SK-N-SH (cell line): ENCODE measurements at regions not wholly inside any gene's neighbourhood (a gene's known extent, or its start where the extent isn't known, plus 50 kb on each side); places are given as distances from the start of the nearest gene placed in this dataset.

Experiments used
- CTCF ChIA-PET: fragments of 300-600, 350-600 bp; formaldehyde crosslinking; extraction: SDS; loops from one replicate; lab custom pipeline; 2021; lab: Yijun Ruan, JAX
- POLR2A ChIA-PET: fragments of 350-600 bp; sonication (Branson Sonifier 250); formaldehyde crosslinking; extraction: SDS; loops from one replicate; lab custom pipeline; 2020; ENCODE audit warnings: antibody characterized with exemption, inconsistent platforms; lab: Yijun Ruan, JAX
- DNase-seq: peaks from one replicate; pipeline ENCODE4 v3.0.0; 2012
- H2AFZ ChIP-seq: fragments of 200-600 bp; sonication (generic); 2 replicates; pipeline ENCODE4 v1.8.1; 2016; ENCODE audit warnings: antibody characterized with exemption, mild to moderate bottlenecking, low read depth
- H3F3A ChIP-seq: fragments of 200-600 bp; sonication (generic); replicated peaks from 2 replicates; pipeline ENCODE3; 2016; ENCODE audit warnings: antibody characterized with exemption, mild to moderate bottlenecking; ENCODE audit not compliant: insufficient read depth
- H3K27ac ChIP-seq, 2 experiments: fragments of 200-500 bp in 1 of 2; fragments of 200-600 bp in 1 of 2; sonication (Bioruptor generic) in 1 of 2; sonication (generic), shearing (Covaris generic) in 1 of 2; 2 replicates each; pipeline versions ENCODE4 v1.5.1 to v1.6.1; 2014 to 2016; ENCODE audit warnings: low read depth in 2 of 2, inconsistent platforms in 1 of 2, low read length in 1 of 2, mild to moderate bottlenecking in 1 of 2, mixed read lengths in 1 of 2
- H3K27me3 ChIP-seq: fragments of 200-600 bp; sonication (generic), shearing (Covaris generic); 2 replicates; pipeline ENCODE4 v1.6.1; 2016; ENCODE audit warnings: mixed run types; ENCODE audit not compliant: insufficient read depth
- H3K36me3 ChIP-seq, 2 experiments: fragments of 200-500 bp in 1 of 2; fragments of 200-600 bp in 1 of 2; sonication (Bioruptor generic) in 1 of 2; sonication (generic) in 1 of 2; replicated peaks in 1 of 2; 2 replicates each; pipeline versions ENCODE3 to v1.5.1; 2014 to 2016; ENCODE audit warnings: low read length in 1 of 2, mild to moderate bottlenecking in 1 of 2; ENCODE audit not compliant: insufficient read depth in 2 of 2, control insufficient read depth in 1 of 2
- H3K4me1 ChIP-seq, 2 experiments: fragments of 200-500 bp in 1 of 2; fragments of 200-600 bp in 1 of 2; sonication (Bioruptor generic) in 1 of 2; sonication (generic), shearing (Covaris generic) in 1 of 2; 2 replicates each; pipeline versions ENCODE4 v1.5.1 to v1.6.1; 2014 to 2016; ENCODE audit warnings: low read depth in 1 of 2, low read length in 1 of 2, mixed run types in 1 of 2; ENCODE audit not compliant: insufficient read depth in 2 of 2, control insufficient read depth in 1 of 2
- H3K4me2 ChIP-seq: fragments of 200-600 bp; sonication (generic), shearing (Covaris generic); 2 replicates; pipeline ENCODE4 v1.6.1; 2017; ENCODE audit warnings: mixed run types
- H3K4me3 ChIP-seq, 2 experiments: fragments of 200-500 bp in 1 of 2; fragments of 200-600 bp in 1 of 2; sonication (Bioruptor generic) in 1 of 2; sonication (generic), shearing (Covaris generic) in 1 of 2; 2 replicates each; pipeline versions ENCODE4 v1.5.1 to v1.8.1; 2014 to 2016; ENCODE audit warnings: low read depth in 2 of 2, inconsistent platforms in 1 of 2, low read length in 1 of 2, mild to moderate bottlenecking in 1 of 2, mixed read lengths in 1 of 2, moderate library complexity in 1 of 2
- H3K79me2 ChIP-seq: fragments of 200-600 bp; sonication (generic); 2 replicates; pipeline ENCODE4 v1.8.1; 2017; ENCODE audit warnings: mild to moderate bottlenecking; ENCODE audit not compliant: insufficient read depth
- H3K9ac ChIP-seq: fragments of 200-600 bp; sonication (generic); 2 replicates; pipeline ENCODE4 v1.6.1; 2017; ENCODE audit warnings: mixed run types
- H3K9me2 ChIP-seq: fragments of 200-600 bp; sonication (generic); 2 replicates; pipeline ENCODE4 v1.6.1; 2017; ENCODE audit warnings: mixed run types
- H3K9me3 ChIP-seq: fragments of 200-600 bp; sonication (generic); 2 replicates; pipeline ENCODE4 v1.6.1; 2017; ENCODE audit warnings: mixed run types, mild to moderate bottlenecking, moderate library complexity
- H4K20me1 ChIP-seq: fragments of 200-600 bp; sonication (generic); 2 replicates; pipeline ENCODE4 v1.6.1; 2017; ENCODE audit warnings: mild to moderate bottlenecking, mixed run types; ENCODE audit not compliant: insufficient read depth
- ELF1 ChIP-seq: IDR thresholded peaks from 2 replicates; pipeline ENCODE4 v1.4.0; 2012
- EZH2phosphoT487 ChIP-seq: fragments of 200-600 bp; sonication (generic); IDR thresholded peaks from 2 replicates; pipeline ENCODE4 v1.6.1; 2017; ENCODE audit warnings: low read depth, mixed run types, mild to moderate bottlenecking, antibody characterized with exemption, moderate library complexity, borderline replicate concordance
- FOXJ3 ChIP-seq: sonication (generic); formaldehyde crosslinking; IDR thresholded peaks from 2 replicates; pipeline ENCODE4 v1.5.1; 2020; ENCODE audit warnings: mild to moderate bottlenecking, missing genetic modification reagents
- MAX ChIP-seq: IDR thresholded peaks from 2 replicates; pipeline ENCODE4 v1.4.0; 2012; ENCODE audit warnings: low read depth
- MEF2A ChIP-seq: IDR thresholded peaks from 2 replicates; pipeline ENCODE4 v1.4.0; 2012; ENCODE audit warnings: low read depth, borderline replicate concordance
- NRF1 ChIP-seq: IDR thresholded peaks from 2 replicates; pipeline ENCODE4 v1.6.1; 2012; ENCODE audit warnings: low read depth, mild to moderate bottlenecking, low read length
- POLR2AphosphoS5 ChIP-seq: IDR thresholded peaks from 2 replicates; pipeline ENCODE4 v1.6.1; 2012; ENCODE audit warnings: low read depth, low read length
- RCOR1 ChIP-seq: fragments of 150-350 bp; IDR thresholded peaks from 2 replicates; pipeline ENCODE4 v1.6.1; 2017; ENCODE audit warnings: antibody characterized with exemption, low read length
- SIN3A ChIP-seq: IDR thresholded peaks from 2 replicates; pipeline ENCODE4 v1.6.1; 2012; ENCODE audit warnings: low read depth, mild to moderate bottlenecking, low read length, moderate library complexity, borderline replicate concordance
- SMC3 ChIP-seq: IDR thresholded peaks from 2 replicates; pipeline ENCODE4 v1.6.1; 2012; ENCODE audit warnings: low read depth, low read length, improper control_type of control experiment
- USF1 ChIP-seq: IDR thresholded peaks from 2 replicates; pipeline ENCODE4 v1.4.0; 2012; ENCODE audit warnings: low read depth, borderline replicate concordance
- ZBTB33 ChIP-seq: IDR thresholded peaks from 2 replicates; pipeline ENCODE4 v1.4.0; 2012; ENCODE audit warnings: low read depth, borderline replicate concordance
- WGBS: methylation state at CpG from one replicate; pipeline ENCODE4 v1.1.6; 2017; ENCODE audit warnings: low lambda C conversion rate; 5-methylcytosine and 5-hydroxymethylcytosine counted together

GRCh38 chr22:22748756-22749155, 104.3 kb downstream of the GGTLC2 start:
- H3K9me2 ChIP-seq, result no peaks in the 10 kb centered on the region
- no peak overlapping the region for H3K4me2 ChIP-seq
- H3K9me3 ChIP-seq, result no peaks in the 10 kb centered on the region
- H3K36me3 ChIP-seq, result no peaks in the 10 kb centered on the region
- WGBS, result 67% methylated on average over 1 of the region's 1 CpG
- POLR2A ChIA-PET, result no interaction called here
- no peak overlapping the region for H3K4me3 ChIP-seq
- no peaks in the 10 kb centered on the region for H3F3A ChIP-seq
- CTCF ChIA-PET, result interaction anchor here (1.1 to 9.6 kb wide), 4 partner anchors 10 to 134 kb away, joined by 3 to 99 read pairs (median 6); no protein-coding TSS in a partner anchor
- peaks cover under 1% of the 10 kb centered on the region; the same call in 1 of the 2 replicates for H3K27me3 ChIP-seq
- no peak overlapping the region for H2AFZ ChIP-seq
- no peak for DNase-seq
- no peak overlapping the region for H3K27ac ChIP-seq
- no peak overlapping the region for H3K9ac ChIP-seq
- H3K79me2 ChIP-seq, result no peaks in the 10 kb centered on the region
- no peaks in the 10 kb centered on the region for H4K20me1 ChIP-seq
- no peaks in the 10 kb centered on the region for H3K4me1 ChIP-seq
- no peak for TF ChIP-seq FOXJ3 (CRISPR knock-in tag)
- no peak for TF ChIP-seq SMC3
- no peak for TF ChIP-seq EZH2phosphoT487

- Histone ChIP-seq H3K4me3 (no peak overlapping the region), H4K20me1 (no peaks in the 10 kb centered on the region), H3K4me1 (no peaks in the 10 kb centered on the region), H3K9me3 (no peaks in the 10 kb centered on the region), H3K27ac (no peak overlapping the region), H3K27me3 (peaks cover 4% of the 10 kb centered on the region; the same call in 1 of the 2 replicates), H3K9me2 (no peaks in the 10 kb centered on the region), H3F3A (no peaks in the 10 kb centered on the region), H2AFZ (no peak overlapping the region), H3K4me2 (no peak overlapping the region), H3K36me3 (no peaks in the 10 kb centered on the region), H3K9ac (no peak overlapping the region), H3K79me2 (no peaks in the 10 kb centered on the region)
- ChIA-PET POLR2A (no interaction called here), CTCF (interaction anchor here (0.8 to 9.6 kb wide), 8 partner anchors 9 to 133 kb away, joined by 3 to 99 read pairs (median 4); no protein-coding TSS in a partner anchor)
- DNase-seq, result no peak
- TF ChIP-seq RCOR1 (no peak), SIN3A (no peak), NRF1 (no peak), MEF2A (no peak), USF1 (no peak), ZBTB33 (no peak), ELF1 (no peak), POLR2AphosphoS5 (no peak), MAX (no peak)
- WGBS, result 49% methylated on average over 6 of the region's 7 CpGs
Observed at GRCh38 chr22:22749167-22749758, 104.8 kb downstream of the GGTLC2 start.
